ENCODE measurements at regions not wholly inside any gene's neighbourhood (a gene's known extent, or its start where the extent isn't known, plus 50 kb on each side); places are given as distances from the start of the nearest gene placed in this dataset.

- no peak for DNase-seq (ENCODE audit: low read depth)
These were observed 928.1 kb downstream of the PDHA2 start for GRCh38 chr4:96767815-96768480.

- no peak for DNase-seq (ENCODE audit: low read depth)
These were observed 935.6 kb downstream of the PDHA2 start for GRCh38 chr4:96775501-96775900.

GRCh38 chr4:96776920-96777527, 937.1 kb downstream of the PDHA2 start:
- no peak for DNase-seq (ENCODE audit: low read depth)

- DNase-seq (ENCODE audit: low read depth) = no peak
These were observed 944.4 kb downstream of the PDHA2 start for GRCh38 chr4:96784336-96784735.

- DNase-seq (ENCODE audit: low read depth) = no peak
These were observed 946.4 kb downstream of the PDHA2 start for GRCh38 chr4:96786306-96786705.

GRCh38 chr4:96787766-96788165, 947.9 kb downstream of the PDHA2 start:
- DNase-seq (ENCODE audit: low read depth) = no peak

- DNase-seq (ENCODE audit: low read depth) = no peak
These were observed 969.7 kb downstream of the PDHA2 start for GRCh38 chr4:96809563-96809962.

- DNase-seq (ENCODE audit: low read depth) = no peak
These were observed 987.2 kb downstream of the PDHA2 start for GRCh38 chr4:96827086-96827485.

GRCh38 chr4:96833831-96834230, 993.9 kb downstream of the PDHA2 start:
- DNase-seq (ENCODE audit: low read depth) = no peak

- no peak for DNase-seq (ENCODE audit: low read depth)
These were observed 996.1 kb downstream of the PDHA2 start for GRCh38 chr4:96835991-96836390.

- DNase-seq (ENCODE audit: low read depth) = no peak
These were observed 999.5 kb downstream of the PDHA2 start for GRCh38 chr4:96839441-96839840.

GRCh38 chr4:96841801-96842200, 1001.9 kb downstream of the PDHA2 start:
- no peak for DNase-seq (ENCODE audit: low read depth)

GRCh38 chr4:96844858-96845490, 1005.1 kb downstream of the PDHA2 start:
- DNase-seq (ENCODE audit: low read depth) = no peak

GRCh38 chr4:96845819-96846218, 1005.9 kb downstream of the PDHA2 start:
- DNase-seq (ENCODE audit: low read depth) = no peak

GRCh38 chr4:96874657-96875056, 1034.8 kb downstream of the PDHA2 start:
- no peak for DNase-seq (ENCODE audit: low read depth)

- DNase-seq (ENCODE audit: low read depth) = no peak
These were observed 1039.6 kb downstream of the PDHA2 start for GRCh38 chr4:96879527-96879926.

GRCh38 chr4:96887857-96888256, 1048.0 kb downstream of the PDHA2 start:
- no peak for DNase-seq (ENCODE audit: low read depth)

- no peak for DNase-seq (ENCODE audit: low read depth)
These were observed 1054.7 kb downstream of the PDHA2 start for GRCh38 chr4:96894621-96895020.

GRCh38 chr4:96895826-96896225, 1055.9 kb downstream of the PDHA2 start:
- no peak for DNase-seq (ENCODE audit: low read depth)

- DNase-seq (ENCODE audit: low read depth) = no peak
These were observed 1072.8 kb downstream of the PDHA2 start for GRCh38 chr4:96912716-96913115.

GRCh38 chr4:96913441-96914080, 1073.7 kb downstream of the PDHA2 start:
- DNase-seq (ENCODE audit: low read depth) = no peak

GRCh38 chr4:96916711-96917110, 1076.8 kb downstream of the PDHA2 start:
- no peak for DNase-seq (ENCODE audit: low read depth)

GRCh38 chr4:96936886-96937285, 1097.0 kb downstream of the PDHA2 start:
- no peak for DNase-seq (ENCODE audit: low read depth)

Measured in forelimb muscle (tissue), 1 donor.